Neural progenitor cell (in vitro differentiated cells): ENCODE measurements at regions not wholly inside any gene's neighbourhood (a gene's known extent, or its start where the extent isn't known, plus 50 kb on each side); places are given as distances from the start of the nearest gene placed in this dataset.

ENCODE experiments used
- EZH2phosphoT487 ChIP-seq: fragments of 200-600 bp; sonication (generic); IDR thresholded peaks from 2 replicates; pipeline ENCODE4 v1.6.1; 2017; ENCODE audit warnings: antibody characterized with exemption
- TF ChIP-seq, protein P1 (sequence below): fragments of 200-600 bp; sonication (generic); IDR thresholded peaks from 2 replicates; pipeline ENCODE4 v1.5.1; 2017; ENCODE audit warnings: antibody characterized with exemption, mild to moderate bottlenecking

DNA sequence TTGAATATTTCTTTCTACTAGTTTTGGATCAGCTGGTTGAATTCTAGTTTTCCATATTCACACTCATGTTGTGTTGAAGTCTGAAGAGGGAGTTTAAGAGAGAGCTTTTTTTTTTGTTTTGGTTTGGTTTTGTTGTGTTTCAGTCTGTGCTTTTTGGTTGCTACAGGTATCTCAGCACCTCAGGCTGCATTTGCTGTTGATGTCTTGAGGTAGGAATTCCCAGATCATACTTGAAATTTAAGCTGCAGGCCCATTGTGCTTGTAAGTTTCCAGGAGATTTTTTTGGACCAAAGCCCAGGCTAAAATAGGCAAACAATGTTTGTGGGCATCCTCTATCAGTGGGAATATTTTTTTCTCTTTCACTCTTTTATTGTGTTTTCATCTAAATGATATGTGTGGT, 190.2 kb upstream of the AGA start:
- TF ChIP-seq, protein P1, sequence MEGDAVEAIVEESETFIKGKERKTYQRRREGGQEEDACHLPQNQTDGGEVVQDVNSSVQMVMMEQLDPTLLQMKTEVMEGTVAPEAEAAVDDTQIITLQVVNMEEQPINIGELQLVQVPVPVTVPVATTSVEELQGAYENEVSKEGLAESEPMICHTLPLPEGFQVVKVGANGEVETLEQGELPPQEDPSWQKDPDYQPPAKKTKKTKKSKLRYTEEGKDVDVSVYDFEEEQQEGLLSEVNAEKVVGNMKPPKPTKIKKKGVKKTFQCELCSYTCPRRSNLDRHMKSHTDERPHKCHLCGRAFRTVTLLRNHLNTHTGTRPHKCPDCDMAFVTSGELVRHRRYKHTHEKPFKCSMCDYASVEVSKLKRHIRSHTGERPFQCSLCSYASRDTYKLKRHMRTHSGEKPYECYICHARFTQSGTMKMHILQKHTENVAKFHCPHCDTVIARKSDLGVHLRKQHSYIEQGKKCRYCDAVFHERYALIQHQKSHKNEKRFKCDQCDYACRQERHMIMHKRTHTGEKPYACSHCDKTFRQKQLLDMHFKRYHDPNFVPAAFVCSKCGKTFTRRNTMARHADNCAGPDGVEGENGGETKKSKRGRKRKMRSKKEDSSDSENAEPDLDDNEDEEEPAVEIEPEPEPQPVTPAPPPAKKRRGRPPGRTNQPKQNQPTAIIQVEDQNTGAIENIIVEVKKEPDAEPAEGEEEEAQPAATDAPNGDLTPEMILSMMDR: no peak
- no peak for TF ChIP-seq EZH2phosphoT487
